SK-N-SH (cell line): ENCODE measurements at regions not wholly inside any gene's neighbourhood (a gene's known extent, or its start where the extent isn't known, plus 50 kb on each side); places are given as distances from the start of the nearest gene placed in this dataset.

Experiments used
- CTCF ChIA-PET: fragments of 300-600, 350-600 bp; formaldehyde crosslinking; extraction: SDS; loops from one replicate; lab custom pipeline; 2021; lab: Yijun Ruan, JAX
- POLR2A ChIA-PET: fragments of 350-600 bp; sonication (Branson Sonifier 250); formaldehyde crosslinking; extraction: SDS; loops from one replicate; lab custom pipeline; 2020; ENCODE audit warnings: antibody characterized with exemption, inconsistent platforms; lab: Yijun Ruan, JAX
- DNase-seq: peaks from one replicate; pipeline ENCODE4 v3.0.0; 2012
- H2AFZ ChIP-seq: fragments of 200-600 bp; sonication (generic); 2 replicates; pipeline ENCODE4 v1.8.1; 2016; ENCODE audit warnings: antibody characterized with exemption, mild to moderate bottlenecking, low read depth
- H3F3A ChIP-seq: fragments of 200-600 bp; sonication (generic); replicated peaks from 2 replicates; pipeline ENCODE3; 2016; ENCODE audit warnings: antibody characterized with exemption, mild to moderate bottlenecking; ENCODE audit not compliant: insufficient read depth
- H3K27ac ChIP-seq, 2 experiments: fragments of 200-500 bp in 1 of 2; fragments of 200-600 bp in 1 of 2; sonication (Bioruptor generic) in 1 of 2; sonication (generic), shearing (Covaris generic) in 1 of 2; 2 replicates each; pipeline versions ENCODE4 v1.5.1 to v1.6.1; 2014 to 2016; ENCODE audit warnings: low read depth in 2 of 2, inconsistent platforms in 1 of 2, low read length in 1 of 2, mild to moderate bottlenecking in 1 of 2, mixed read lengths in 1 of 2
- H3K27me3 ChIP-seq: fragments of 200-600 bp; sonication (generic), shearing (Covaris generic); 2 replicates; pipeline ENCODE4 v1.6.1; 2016; ENCODE audit warnings: mixed run types; ENCODE audit not compliant: insufficient read depth
- H3K36me3 ChIP-seq, 2 experiments: fragments of 200-500 bp in 1 of 2; fragments of 200-600 bp in 1 of 2; sonication (Bioruptor generic) in 1 of 2; sonication (generic) in 1 of 2; replicated peaks in 1 of 2; 2 replicates each; pipeline versions ENCODE3 to v1.5.1; 2014 to 2016; ENCODE audit warnings: low read length in 1 of 2, mild to moderate bottlenecking in 1 of 2; ENCODE audit not compliant: insufficient read depth in 2 of 2, control insufficient read depth in 1 of 2
- H3K4me1 ChIP-seq, 2 experiments: fragments of 200-500 bp in 1 of 2; fragments of 200-600 bp in 1 of 2; sonication (Bioruptor generic) in 1 of 2; sonication (generic), shearing (Covaris generic) in 1 of 2; 2 replicates each; pipeline versions ENCODE4 v1.5.1 to v1.6.1; 2014 to 2016; ENCODE audit warnings: low read depth in 1 of 2, low read length in 1 of 2, mixed run types in 1 of 2; ENCODE audit not compliant: insufficient read depth in 2 of 2, control insufficient read depth in 1 of 2
- H3K4me2 ChIP-seq: fragments of 200-600 bp; sonication (generic), shearing (Covaris generic); 2 replicates; pipeline ENCODE4 v1.6.1; 2017; ENCODE audit warnings: mixed run types
- H3K4me3 ChIP-seq, 2 experiments: fragments of 200-500 bp in 1 of 2; fragments of 200-600 bp in 1 of 2; sonication (Bioruptor generic) in 1 of 2; sonication (generic), shearing (Covaris generic) in 1 of 2; 2 replicates each; pipeline versions ENCODE4 v1.5.1 to v1.8.1; 2014 to 2016; ENCODE audit warnings: low read depth in 2 of 2, inconsistent platforms in 1 of 2, low read length in 1 of 2, mild to moderate bottlenecking in 1 of 2, mixed read lengths in 1 of 2, moderate library complexity in 1 of 2
- H3K79me2 ChIP-seq: fragments of 200-600 bp; sonication (generic); 2 replicates; pipeline ENCODE4 v1.8.1; 2017; ENCODE audit warnings: mild to moderate bottlenecking; ENCODE audit not compliant: insufficient read depth
- H3K9ac ChIP-seq: fragments of 200-600 bp; sonication (generic); 2 replicates; pipeline ENCODE4 v1.6.1; 2017; ENCODE audit warnings: mixed run types
- H3K9me2 ChIP-seq: fragments of 200-600 bp; sonication (generic); 2 replicates; pipeline ENCODE4 v1.6.1; 2017; ENCODE audit warnings: mixed run types
- H3K9me3 ChIP-seq: fragments of 200-600 bp; sonication (generic); 2 replicates; pipeline ENCODE4 v1.6.1; 2017; ENCODE audit warnings: mixed run types, mild to moderate bottlenecking, moderate library complexity
- H4K20me1 ChIP-seq: fragments of 200-600 bp; sonication (generic); 2 replicates; pipeline ENCODE4 v1.6.1; 2017; ENCODE audit warnings: mild to moderate bottlenecking, mixed run types; ENCODE audit not compliant: insufficient read depth
- ELF1 ChIP-seq: IDR thresholded peaks from 2 replicates; pipeline ENCODE4 v1.4.0; 2012
- GATA2 ChIP-seq: sonication (generic); formaldehyde crosslinking; IDR thresholded peaks from 2 replicates; pipeline ENCODE4 v1.5.0; 2020; ENCODE audit warnings: mild to moderate bottlenecking, missing genetic modification reagents
- IRF3 ChIP-seq: fragments of 150-350 bp; IDR thresholded peaks from 2 replicates; pipeline ENCODE4 v1.6.1; 2016; ENCODE audit warnings: mild to moderate bottlenecking, low read depth, low read length
- MAX ChIP-seq: IDR thresholded peaks from 2 replicates; pipeline ENCODE4 v1.4.0; 2012; ENCODE audit warnings: low read depth
- MEF2A ChIP-seq: IDR thresholded peaks from 2 replicates; pipeline ENCODE4 v1.4.0; 2012; ENCODE audit warnings: low read depth, borderline replicate concordance
- MXI1 ChIP-seq: IDR thresholded peaks from 2 replicates; pipeline ENCODE4 v1.6.1; 2012; ENCODE audit warnings: mild to moderate bottlenecking, low read depth, low read length, improper control_type of control experiment
- NFIC ChIP-seq: IDR thresholded peaks from 2 replicates; pipeline ENCODE4 v1.4.0; 2012; ENCODE audit warnings: borderline replicate concordance
- NRF1 ChIP-seq: IDR thresholded peaks from 2 replicates; pipeline ENCODE4 v1.6.1; 2012; ENCODE audit warnings: low read depth, mild to moderate bottlenecking, low read length
- PBX3 ChIP-seq: IDR thresholded peaks from 2 replicates; pipeline ENCODE4; 2012
- POLR2AphosphoS5 ChIP-seq: IDR thresholded peaks from 2 replicates; pipeline ENCODE4 v1.6.1; 2012; ENCODE audit warnings: low read depth, low read length
- RAD21 ChIP-seq: IDR thresholded peaks from 2 replicates; pipeline ENCODE4 v1.6.1; 2012; ENCODE audit warnings: mild to moderate bottlenecking, low read length
- RFX5 ChIP-seq: IDR thresholded peaks from 2 replicates; pipeline ENCODE4 v1.6.1; 2012; ENCODE audit warnings: mild to moderate bottlenecking, improper control_type of control experiment, low read length
- RXRA ChIP-seq: IDR thresholded peaks from 2 replicates; pipeline ENCODE4 v1.4.0; 2012; ENCODE audit warnings: low read depth, mild to moderate bottlenecking, borderline replicate concordance
- SIN3A ChIP-seq: IDR thresholded peaks from 2 replicates; pipeline ENCODE4 v1.6.1; 2012; ENCODE audit warnings: low read depth, mild to moderate bottlenecking, low read length, moderate library complexity, borderline replicate concordance
- SMC3 ChIP-seq: IDR thresholded peaks from 2 replicates; pipeline ENCODE4 v1.6.1; 2012; ENCODE audit warnings: low read depth, low read length, improper control_type of control experiment
- TAF1 ChIP-seq: IDR thresholded peaks from 2 replicates; pipeline ENCODE4 v1.6.1; 2012; ENCODE audit warnings: low read depth, mild to moderate bottlenecking, low read length, moderate library complexity, borderline replicate concordance
- TEAD4 ChIP-seq: IDR thresholded peaks from 2 replicates; pipeline ENCODE4 v1.4.0; 2012; ENCODE audit warnings: mild to moderate bottlenecking, borderline replicate concordance; ENCODE audit not compliant: insufficient read depth
- USF2 ChIP-seq: fragments of 150-350 bp; IDR thresholded peaks from 2 replicates; pipeline ENCODE4 v1.6.1; 2017; ENCODE audit warnings: antibody characterized with exemption, low read length, low read depth, borderline replicate concordance
- YY1 ChIP-seq: IDR thresholded peaks from 2 replicates; pipeline ENCODE4 v1.4.0; 2012; ENCODE audit warnings: low read depth, mild to moderate bottlenecking
- WGBS: methylation state at CpG from one replicate; pipeline ENCODE4 v1.1.6; 2017; ENCODE audit warnings: low lambda C conversion rate; 5-methylcytosine and 5-hydroxymethylcytosine counted together
- TF ChIP-seq, protein P1 (sequence below): fragments of 200-600 bp; sonication (generic); IDR thresholded peaks from 2 replicates; pipeline ENCODE4 v1.6.1; 2017; ENCODE audit warnings: antibody characterized with exemption, mild to moderate bottlenecking, moderate library complexity

DNA sequence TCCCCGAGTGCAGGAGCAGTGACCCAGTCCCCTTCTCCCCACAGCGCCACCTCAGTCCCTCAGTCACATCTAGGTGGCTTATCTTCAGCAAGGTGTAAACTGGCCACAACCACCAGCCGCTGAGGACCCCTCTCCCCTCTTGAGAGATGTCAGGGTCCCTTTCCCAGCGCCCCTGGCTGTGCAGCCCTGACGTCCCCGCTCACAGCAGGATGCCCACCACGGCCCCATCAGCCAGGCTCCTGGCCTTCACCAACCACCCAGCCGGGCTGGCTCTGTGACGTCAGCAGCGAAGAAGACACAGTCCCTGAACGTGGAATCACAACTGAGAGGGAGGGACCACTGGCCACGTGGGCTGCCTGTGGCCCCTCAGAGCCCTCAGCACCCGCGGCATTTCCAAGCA is 249.4 kb downstream of the NPHP4 start (continued):
- TF ChIP-seq NFIC (no peak), MEF2A (no peak)
- TF ChIP-seq, all 33 proteins: peak for 0

DNA sequence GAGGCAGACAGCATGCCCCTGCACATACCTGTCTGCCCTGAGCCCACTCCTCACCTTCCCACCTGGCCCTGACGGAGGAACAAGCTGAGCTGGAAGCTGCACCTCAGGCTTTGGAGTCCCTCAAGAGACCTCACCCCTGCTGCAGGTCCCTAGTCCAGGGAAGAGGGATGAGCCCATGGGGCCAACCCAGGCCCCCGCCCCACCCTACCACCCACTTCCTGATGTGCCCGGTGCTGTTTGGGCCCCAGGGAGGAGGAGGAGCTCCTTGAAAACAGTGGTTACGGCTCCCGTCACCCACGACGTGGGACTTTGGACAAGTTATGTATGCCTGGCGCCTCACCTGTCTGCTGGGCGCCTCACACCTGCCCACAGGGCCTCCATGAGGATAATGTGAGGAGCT is 250.2 kb downstream of the NPHP4 start:
- Histone ChIP-seq H3K27ac (no peak overlapping the region), H2AFZ (no peak overlapping the region), H3K9ac (no peak overlapping the region), H3K4me1 (peaks cover 0 to 23% of the 10 kb centered on the region in 2 experiments; a peak in 1 of 4 replicates), H3K79me2 (no peaks in the 10 kb centered on the region), H3K4me2 (no peak overlapping the region), H3K36me3 (no peaks in the 10 kb centered on the region), H3K4me3 (no peak overlapping the region), H3F3A (no peaks in the 10 kb centered on the region), H3K9me2 (no peaks in the 10 kb centered on the region), H4K20me1 (no peaks in the 10 kb centered on the region), H3K27me3 (no peaks in the 10 kb centered on the region), H3K9me3 (no peaks in the 10 kb centered on the region)
- CTCF ChIA-PET, result interaction anchor here (0.9 to 8.4 kb wide), 3 partner anchors 14 to 434 kb away, joined by 3 to 138 read pairs (median 4); no protein-coding TSS in a partner anchor
- 32% methylated on average over 6 of the region's 9 CpGs for whole genome bisulfite sequencing
- POLR2A ChIA-PET, result no interaction called here
- TF ChIP-seq GATA2 (CRISPR knock-in tag) (no peak), SIN3A (no peak), MXI1 (no peak), RXRA (no peak), ELF1 (no peak), SMC3 (no peak)
- TF ChIP-seq, protein P1, sequence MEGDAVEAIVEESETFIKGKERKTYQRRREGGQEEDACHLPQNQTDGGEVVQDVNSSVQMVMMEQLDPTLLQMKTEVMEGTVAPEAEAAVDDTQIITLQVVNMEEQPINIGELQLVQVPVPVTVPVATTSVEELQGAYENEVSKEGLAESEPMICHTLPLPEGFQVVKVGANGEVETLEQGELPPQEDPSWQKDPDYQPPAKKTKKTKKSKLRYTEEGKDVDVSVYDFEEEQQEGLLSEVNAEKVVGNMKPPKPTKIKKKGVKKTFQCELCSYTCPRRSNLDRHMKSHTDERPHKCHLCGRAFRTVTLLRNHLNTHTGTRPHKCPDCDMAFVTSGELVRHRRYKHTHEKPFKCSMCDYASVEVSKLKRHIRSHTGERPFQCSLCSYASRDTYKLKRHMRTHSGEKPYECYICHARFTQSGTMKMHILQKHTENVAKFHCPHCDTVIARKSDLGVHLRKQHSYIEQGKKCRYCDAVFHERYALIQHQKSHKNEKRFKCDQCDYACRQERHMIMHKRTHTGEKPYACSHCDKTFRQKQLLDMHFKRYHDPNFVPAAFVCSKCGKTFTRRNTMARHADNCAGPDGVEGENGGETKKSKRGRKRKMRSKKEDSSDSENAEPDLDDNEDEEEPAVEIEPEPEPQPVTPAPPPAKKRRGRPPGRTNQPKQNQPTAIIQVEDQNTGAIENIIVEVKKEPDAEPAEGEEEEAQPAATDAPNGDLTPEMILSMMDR, result no peak
- no peak for DNase-seq

DNA sequence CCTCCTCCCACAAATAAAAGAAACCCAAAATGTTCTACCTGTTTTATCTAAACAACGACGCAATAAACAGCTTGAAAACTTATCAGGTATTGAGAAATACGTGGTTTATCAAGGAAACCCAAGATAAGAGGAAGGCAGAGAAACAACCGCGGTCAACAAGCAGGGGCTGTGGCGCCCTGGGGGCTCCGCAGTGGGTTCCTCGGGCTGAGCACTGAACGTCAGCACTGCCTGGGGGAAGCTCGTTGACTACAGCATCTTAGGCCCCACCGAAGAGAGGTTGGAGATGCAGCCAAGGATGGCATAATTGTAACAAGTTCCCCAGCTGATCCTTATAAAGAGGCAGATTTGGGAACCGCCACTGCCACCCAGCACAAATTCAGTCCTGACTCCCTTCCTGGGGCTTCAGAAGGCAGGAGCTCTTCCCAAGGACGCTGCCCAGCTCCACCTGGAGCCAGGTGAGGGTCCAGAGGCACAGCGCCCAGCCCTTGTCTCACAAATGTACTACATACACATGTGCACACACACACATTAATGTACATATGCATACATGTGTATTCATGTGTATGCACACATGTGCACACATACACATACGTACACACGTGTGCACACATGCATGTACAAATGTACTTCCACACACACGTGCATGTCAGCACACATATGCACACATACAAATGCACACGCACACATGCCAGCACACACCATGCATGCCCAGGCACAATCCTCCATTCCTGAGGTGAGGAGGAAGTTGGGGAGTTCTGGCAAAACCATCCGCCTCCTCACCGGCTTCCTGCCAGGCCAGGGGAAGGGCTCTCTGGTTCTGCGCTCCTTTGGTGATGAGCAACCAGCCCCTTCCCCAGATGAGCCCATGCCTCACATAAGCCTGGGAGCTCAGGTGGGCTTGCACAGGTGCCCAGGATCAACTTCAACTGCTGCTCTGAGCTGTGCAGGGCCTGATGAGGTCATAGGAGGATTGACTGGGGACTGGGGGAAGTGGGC is 251.1 kb downstream of the NPHP4 start:
- Histone ChIP-seq H3K4me1 (peaks cover 0 to 21% of the 10 kb centered on the region in 2 experiments; a peak in 1 of 4 replicates), H3K27me3 (no peaks in the 10 kb centered on the region), H3K9me2 (no peaks in the 10 kb centered on the region), H3K27ac (no peak overlapping the region), H3K4me3 (no peak overlapping the region), H3K36me3 (no peaks in the 10 kb centered on the region), H3K9ac (no peak overlapping the region), H3K9me3 (no peaks in the 10 kb centered on the region), H3K4me2 (no peak overlapping the region), H3F3A (no peaks in the 10 kb centered on the region), H3K79me2 (no peaks in the 10 kb centered on the region), H2AFZ (no peak overlapping the region), H4K20me1 (no peaks in the 10 kb centered on the region)
- DNase-seq, result no peak
- ChIA-PET POLR2A (no interaction called here), CTCF (interaction anchor here (0.9 to 8.4 kb wide), 4 partner anchors 120 to 1085 kb away, joined by 3 to 138 read pairs (median 4); no protein-coding TSS in a partner anchor)
- WGBS, result 36% methylated on average over 14 of the region's 21 CpGs
- TF ChIP-seq YY1 (no peak), NRF1 (no peak), RAD21 (no peak), PBX3 (no peak), MXI1 (no peak), POLR2AphosphoS5 (no peak), IRF3 (no peak), NFIC (no peak), MAX (no peak), TEAD4 (no peak), TAF1 (no peak), USF2 (no peak), GATA2 (CRISPR knock-in tag) (no peak), RFX5 (no peak)
